C4-2B (cell line): ENCODE measurements at regions not wholly inside any gene's neighbourhood (a gene's known extent, or its start where the extent isn't known, plus 50 kb on each side); places are given as distances from the start of the nearest gene placed in this dataset.

ENCODE experiments used
- ZFX ChIP-seq: fragments of 450-650 bp; IDR thresholded peaks from 2 replicates; pipeline ENCODE4 v1.6.1; 2017
- TF ChIP-seq, protein P1 (sequence below): fragments of 450-650 bp; conservative IDR thresholded peaks from 2 replicates; pipeline ENCODE4 v1.5.1; 2017; ENCODE audit warnings: mild to moderate bottlenecking

DNA sequence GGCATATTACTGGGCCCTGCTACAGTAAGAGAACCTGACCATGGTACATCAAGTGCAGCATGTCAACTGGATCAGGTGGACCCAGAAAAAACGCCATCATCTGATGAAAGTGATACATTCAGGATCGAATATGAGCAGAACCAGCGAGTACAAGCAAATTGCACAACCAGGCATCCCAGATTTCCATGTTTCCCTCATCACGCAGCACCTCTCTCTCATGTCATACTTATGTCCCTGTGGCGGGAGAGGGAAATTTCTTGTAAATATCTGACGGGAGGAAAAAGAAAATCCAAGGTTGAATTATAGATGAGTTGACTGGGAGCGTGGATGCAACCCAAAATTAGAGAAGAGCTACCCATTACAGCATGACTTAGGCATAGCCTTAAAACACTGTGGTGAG, 608.5 kb upstream of the FAT1 start:
- TF ChIP-seq, protein P1, sequence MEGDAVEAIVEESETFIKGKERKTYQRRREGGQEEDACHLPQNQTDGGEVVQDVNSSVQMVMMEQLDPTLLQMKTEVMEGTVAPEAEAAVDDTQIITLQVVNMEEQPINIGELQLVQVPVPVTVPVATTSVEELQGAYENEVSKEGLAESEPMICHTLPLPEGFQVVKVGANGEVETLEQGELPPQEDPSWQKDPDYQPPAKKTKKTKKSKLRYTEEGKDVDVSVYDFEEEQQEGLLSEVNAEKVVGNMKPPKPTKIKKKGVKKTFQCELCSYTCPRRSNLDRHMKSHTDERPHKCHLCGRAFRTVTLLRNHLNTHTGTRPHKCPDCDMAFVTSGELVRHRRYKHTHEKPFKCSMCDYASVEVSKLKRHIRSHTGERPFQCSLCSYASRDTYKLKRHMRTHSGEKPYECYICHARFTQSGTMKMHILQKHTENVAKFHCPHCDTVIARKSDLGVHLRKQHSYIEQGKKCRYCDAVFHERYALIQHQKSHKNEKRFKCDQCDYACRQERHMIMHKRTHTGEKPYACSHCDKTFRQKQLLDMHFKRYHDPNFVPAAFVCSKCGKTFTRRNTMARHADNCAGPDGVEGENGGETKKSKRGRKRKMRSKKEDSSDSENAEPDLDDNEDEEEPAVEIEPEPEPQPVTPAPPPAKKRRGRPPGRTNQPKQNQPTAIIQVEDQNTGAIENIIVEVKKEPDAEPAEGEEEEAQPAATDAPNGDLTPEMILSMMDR, result no peak
- TF ChIP-seq ZFX, result no peak
